ENCODE measurements at regions not wholly inside any gene's neighbourhood (a gene's known extent, or its start where the extent isn't known, plus 50 kb on each side); places are given as distances from the start of the nearest gene placed in this dataset.

GRCh38 chr17:71224824-71225575 lies 895.8 kb upstream of the SOX9 start:
- TF ChIP-seq CTCF (conservative IDR thresholded peaks at IDR 0.05) (no peak), ZFX (IDR thresholded peaks at IDR 0.05) (no peak)
- H3K27ac ChIP-seq, result no peak overlapping the region

GRCh38 chr17:71227841-71228240 lies 893.0 kb upstream of the SOX9 start:
- no peak overlapping the region for H3K27ac ChIP-seq
- TF ChIP-seq ZFX (IDR thresholded peaks at IDR 0.05) (no peak), CTCF (conservative IDR thresholded peaks at IDR 0.05) (no peak)

- no peak overlapping the region for H3K27ac ChIP-seq
- no peak for TF ChIP-seq ZFX (IDR thresholded peaks at IDR 0.05)
- TF ChIP-seq CTCF (conservative IDR thresholded peaks at IDR 0.05), result no peak
Observed at GRCh38 chr17:71229070-71229469, 891.8 kb upstream of the SOX9 start.

GRCh38 chr17:71232801-71233559 lies 887.8 kb upstream of the SOX9 start:
- no peak overlapping the region for H3K27ac ChIP-seq
- no peak for TF ChIP-seq ZFX (IDR thresholded peaks at IDR 0.05)
- TF ChIP-seq CTCF (conservative IDR thresholded peaks at IDR 0.05), result no peak

- no peak overlapping the region for H3K27ac ChIP-seq
- TF ChIP-seq ZFX (IDR thresholded peaks at IDR 0.05) (no peak), CTCF (conservative IDR thresholded peaks at IDR 0.05) (no peak)
Observed at GRCh38 chr17:71234349-71234748, 886.5 kb upstream of the SOX9 start.

- H3K27ac ChIP-seq, result no peak overlapping the region
- TF ChIP-seq CTCF (conservative IDR thresholded peaks at IDR 0.05), result peak; percentile 27
- no peak for TF ChIP-seq ZFX (IDR thresholded peaks at IDR 0.05)
Observed at GRCh38 chr17:71237903-71238538, 882.8 kb upstream of the SOX9 start.
